ENCODE measurements at regions not wholly inside any gene's neighbourhood (a gene's known extent, or its start where the extent isn't known, plus 50 kb on each side); places are given as distances from the start of the nearest gene placed in this dataset.

DNA sequence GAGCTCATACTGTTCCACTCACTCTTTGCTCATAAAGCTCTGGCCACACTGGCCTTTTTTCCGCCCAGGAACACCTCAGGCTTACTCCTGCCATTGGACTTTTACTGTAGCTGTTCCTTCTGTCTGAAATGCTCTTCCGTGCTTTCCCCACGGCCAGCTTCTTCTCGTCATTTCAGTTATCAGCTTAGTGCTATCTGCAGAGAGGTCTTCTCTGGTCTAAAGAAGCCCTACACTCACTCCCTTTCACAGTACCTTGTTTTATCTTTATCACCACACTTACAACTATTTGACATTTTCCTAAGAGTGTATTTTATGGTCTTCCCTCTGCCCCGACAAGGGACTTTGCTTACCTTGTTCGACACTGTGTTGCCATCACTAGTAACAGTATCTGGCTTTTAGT lies 388.1 kb upstream of the SPRED2 start:
- TF ChIP-seq CTCF (IDR thresholded peaks at IDR 0.05; ENCODE audit: insufficient read depth, low read length) (no peak), GABPA (IDR thresholded peaks at IDR 0.05; ENCODE audit: low read depth) (no peak), POLR2AphosphoS5 (IDR thresholded peaks at IDR 0.05; ENCODE audit: low read depth) (no peak)
- TF ChIP-seq, protein P1, sequence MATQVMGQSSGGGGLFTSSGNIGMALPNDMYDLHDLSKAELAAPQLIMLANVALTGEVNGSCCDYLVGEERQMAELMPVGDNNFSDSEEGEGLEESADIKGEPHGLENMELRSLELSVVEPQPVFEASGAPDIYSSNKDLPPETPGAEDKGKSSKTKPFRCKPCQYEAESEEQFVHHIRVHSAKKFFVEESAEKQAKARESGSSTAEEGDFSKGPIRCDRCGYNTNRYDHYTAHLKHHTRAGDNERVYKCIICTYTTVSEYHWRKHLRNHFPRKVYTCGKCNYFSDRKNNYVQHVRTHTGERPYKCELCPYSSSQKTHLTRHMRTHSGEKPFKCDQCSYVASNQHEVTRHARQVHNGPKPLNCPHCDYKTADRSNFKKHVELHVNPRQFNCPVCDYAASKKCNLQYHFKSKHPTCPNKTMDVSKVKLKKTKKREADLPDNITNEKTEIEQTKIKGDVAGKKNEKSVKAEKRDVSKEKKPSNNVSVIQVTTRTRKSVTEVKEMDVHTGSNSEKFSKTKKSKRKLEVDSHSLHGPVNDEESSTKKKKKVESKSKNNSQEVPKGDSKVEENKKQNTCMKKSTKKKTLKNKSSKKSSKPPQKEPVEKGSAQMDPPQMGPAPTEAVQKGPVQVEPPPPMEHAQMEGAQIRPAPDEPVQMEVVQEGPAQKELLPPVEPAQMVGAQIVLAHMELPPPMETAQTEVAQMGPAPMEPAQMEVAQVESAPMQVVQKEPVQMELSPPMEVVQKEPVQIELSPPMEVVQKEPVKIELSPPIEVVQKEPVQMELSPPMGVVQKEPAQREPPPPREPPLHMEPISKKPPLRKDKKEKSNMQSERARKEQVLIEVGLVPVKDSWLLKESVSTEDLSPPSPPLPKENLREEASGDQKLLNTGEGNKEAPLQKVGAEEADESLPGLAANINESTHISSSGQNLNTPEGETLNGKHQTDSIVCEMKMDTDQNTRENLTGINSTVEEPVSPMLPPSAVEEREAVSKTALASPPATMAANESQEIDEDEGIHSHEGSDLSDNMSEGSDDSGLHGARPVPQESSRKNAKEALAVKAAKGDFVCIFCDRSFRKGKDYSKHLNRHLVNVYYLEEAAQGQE (IDR thresholded peaks at IDR 0.05; ENCODE audit: insufficient replicate concordance, low read depth), result no peak

Measured in HL-60 (cell line).